GM23338 (cell line): ENCODE measurements at regions not wholly inside any gene's neighbourhood (a gene's known extent, or its start where the extent isn't known, plus 50 kb on each side); places are given as distances from the start of the nearest gene placed in this dataset.

Experiments used
- ATAC-seq: fragments of 200-7000 bp; cut with Tn5 transposase; 3 replicates; pipeline ENCODE4 v1.9.1; 2020
- DNase-seq: peaks from one replicate; pipeline ENCODE4 v3.0.0-alpha.2; 2015; ENCODE audit warnings: low spot score
- H2AFZ ChIP-seq: fragments of 200-600 bp; sonication (generic); 2 replicates; pipeline ENCODE4 v1.8.0; 2016; ENCODE audit warnings: antibody characterized with exemption, mild to moderate bottlenecking, moderate library complexity
- H3F3A ChIP-seq: fragments of 200-600 bp; sonication (generic); replicated peaks from 2 replicates; pipeline ENCODE4 v1.8.0; 2017; ENCODE audit warnings: antibody characterized with exemption, mixed run types, low read depth
- H3K27ac ChIP-seq: fragments of 200-600 bp; sonication (generic); 2 replicates; pipeline ENCODE4 v1.6.1; 2016; ENCODE audit warnings: low read depth
- H3K27me3 ChIP-seq: fragments of 200-600 bp; sonication (generic); 2 replicates; pipeline ENCODE4 v1.8.0; 2016; ENCODE audit warnings: mild to moderate bottlenecking, mixed run types, moderate library complexity; ENCODE audit not compliant: insufficient read depth
- H3K36me3 ChIP-seq: fragments of 200-600 bp; sonication (generic); 2 replicates; pipeline ENCODE4 v1.8.0; 2016; ENCODE audit warnings: mild to moderate bottlenecking; ENCODE audit not compliant: insufficient read depth
- H3K4me1 ChIP-seq: fragments of 200-600 bp; sonication (generic); 2 replicates; pipeline ENCODE4 v1.8.0; 2016; ENCODE audit warnings: mild to moderate bottlenecking, moderate library complexity; ENCODE audit not compliant: insufficient read depth
- H3K4me2 ChIP-seq: fragments of 200-600 bp; sonication (generic); 2 replicates; pipeline ENCODE4 v1.7.1; 2017; ENCODE audit warnings: mixed run types
- H3K4me3 ChIP-seq: fragments of 200-600 bp; sonication (generic); 2 replicates; pipeline ENCODE4 v1.6.1; 2016; ENCODE audit warnings: mixed run types
- H3K79me2 ChIP-seq: fragments of 200-600 bp; sonication (generic); replicated peaks from 2 replicates; pipeline ENCODE4 v1.8.0; 2017; ENCODE audit warnings: mild to moderate bottlenecking; ENCODE audit not compliant: insufficient read depth
- H3K9me2 ChIP-seq: fragments of 200-600 bp; sonication (generic); 2 replicates; pipeline ENCODE4 v1.8.0; 2017; ENCODE audit not compliant: insufficient read depth
- H4K20me1 ChIP-seq: fragments of 200-600 bp; sonication (generic); replicated peaks from 2 replicates; pipeline ENCODE4 v1.8.0; 2017; ENCODE audit warnings: mild to moderate bottlenecking; ENCODE audit not compliant: insufficient read depth
- H3K27ac Mint-ChIP-seq: 2 replicates; pipeline ENCODE4 v1.8.0; 2020; ENCODE audit warnings: inconsistent platforms, mild to moderate bottlenecking, moderate library complexity, mixed read lengths
- H3K27me3 Mint-ChIP-seq: 3 replicates; pipeline ENCODE4 v1.8.0; 2022; ENCODE audit warnings: low read depth, mild to moderate bottlenecking, moderate library complexity, mixed read lengths, inconsistent platforms; ENCODE audit not compliant: insufficient read depth, poor library complexity
- H3K36me3 Mint-ChIP-seq: 3 replicates; pipeline ENCODE4 v1.8.0; 2021; ENCODE audit warnings: low read depth, mild to moderate bottlenecking, inconsistent platforms, moderate library complexity, mixed read lengths
- H3K4me1 Mint-ChIP-seq: 3 replicates; pipeline ENCODE4 v1.8.0; 2020; ENCODE audit warnings: mild to moderate bottlenecking, inconsistent platforms, mixed read lengths
- H3K4me3 Mint-ChIP-seq: 3 replicates; pipeline ENCODE4 v1.8.0; 2021; ENCODE audit warnings: moderate library complexity, mild to moderate bottlenecking, inconsistent platforms, mixed read lengths
- H3K9me3 Mint-ChIP-seq: 3 replicates; pipeline ENCODE4 v1.8.0; 2020; ENCODE audit warnings: moderate library complexity, mild to moderate bottlenecking, inconsistent platforms, mixed read lengths
- CREB1 ChIP-seq: fragments of 250-450 bp; sonication (Bioruptor Pico); IDR thresholded peaks from 2 replicates; pipeline ENCODE4 v1.5.0; 2020; ENCODE audit warnings: low read depth, mild to moderate bottlenecking, moderate library complexity
- CTCF ChIP-seq, 2 experiments: fragments of 200-600 bp in 1 of 2; sonication (generic) in 1 of 2; conservative IDR thresholded peaks; 2 replicates each; pipeline versions ENCODE4 v1.5.1 to v1.6.1; 2016 to 2017; ENCODE audit warnings: antibody characterized with exemption in 2 of 2, low read depth in 2 of 2, mild to moderate bottlenecking in 2 of 2, moderate library complexity in 1 of 2
- ETS1 ChIP-seq: IDR thresholded peaks from 2 replicates; pipeline ENCODE4 v1.6.1; 2016; ENCODE audit warnings: antibody characterized with exemption
- EZH2 ChIP-seq: fragments of 200-600 bp; sonication (generic); IDR thresholded peaks from one replicate; pipeline ENCODE4 v1.8.0; 2017; ENCODE audit warnings: antibody characterized with exemption, mild to moderate bottlenecking, low read depth; ENCODE audit not compliant: unreplicated experiment
- EZH2phosphoT487 ChIP-seq: fragments of 200-600 bp; sonication (generic); IDR thresholded peaks from one replicate; pipeline ENCODE4 v1.8.1; 2018; ENCODE audit warnings: antibody characterized with exemption; ENCODE audit not compliant: unreplicated experiment
- JUNB ChIP-seq: IDR thresholded peaks from one replicate; pipeline ENCODE4 v1.6.1; 2016; ENCODE audit warnings: antibody characterized with exemption; ENCODE audit not compliant: unreplicated experiment
- NANOG ChIP-seq: IDR thresholded peaks from 2 replicates; pipeline ENCODE4 v1.6.1; 2016; ENCODE audit warnings: antibody characterized with exemption, borderline replicate concordance
- POLR2AphosphoS5 ChIP-seq: IDR thresholded peaks from 2 replicates; pipeline ENCODE4 v1.6.1; 2016; ENCODE audit warnings: antibody characterized with exemption, low read depth
- REST ChIP-seq: IDR thresholded peaks from one replicate; pipeline ENCODE4 v1.6.1; 2018; ENCODE audit warnings: antibody characterized with exemption; ENCODE audit not compliant: unreplicated experiment
- STAT1 ChIP-seq: IDR thresholded peaks from one replicate; pipeline ENCODE4 v1.6.1; 2016; ENCODE audit warnings: antibody characterized with exemption; ENCODE audit not compliant: unreplicated experiment
- ZNF114 ChIP-seq: fragments of 250-450 bp; sonication (Bioruptor Pico); IDR thresholded peaks from 2 replicates; pipeline ENCODE4 v1.5.0; 2020; ENCODE audit warnings: mild to moderate bottlenecking, moderate library complexity
- ZNF331 ChIP-seq: fragments of 250-450 bp; sonication (Bioruptor Pico); IDR thresholded peaks from 2 replicates; pipeline ENCODE4 v1.5.0; 2020; ENCODE audit warnings: low read depth, mild to moderate bottlenecking, moderate library complexity
- TF ChIP-seq, protein P1 (sequence below): fragments of 250-450 bp; sonication (Bioruptor Pico); IDR thresholded peaks from 2 replicates; pipeline ENCODE4 v1.5.0; 2020; ENCODE audit warnings: mild to moderate bottlenecking, moderate library complexity

DNA sequence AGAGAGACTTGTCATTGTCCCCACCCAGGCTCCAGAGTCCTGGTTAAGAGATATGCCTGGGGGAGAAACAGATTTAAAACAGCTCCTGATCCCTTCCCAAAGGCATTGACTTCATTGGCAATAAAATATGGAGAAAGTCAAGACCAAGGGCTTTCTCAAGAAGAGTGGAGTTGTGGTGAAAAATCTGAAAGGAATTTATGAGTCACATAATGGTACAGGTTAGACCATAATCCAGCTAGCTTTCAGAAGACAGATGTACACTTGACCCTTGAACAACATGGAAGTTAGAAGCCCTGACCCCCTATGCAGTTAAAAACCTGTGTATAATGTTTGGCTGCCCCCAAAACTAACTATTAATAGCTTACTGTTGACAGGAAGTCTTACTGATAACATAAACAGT, 599.1 kb upstream of the SOX11 start (continued):
- TF ChIP-seq NANOG = no peak

- no peak overlapping the region for H3K27ac ChIP-seq
- no peak overlapping the region for H2AFZ ChIP-seq
- no peak for ATAC-seq
- H3K9me2 ChIP-seq = no peaks in the 10 kb centered on the region
- Mint-ChIP-seq H3K4me3 (no peak overlapping the region), H3K9me3 (peaks cover 76% of the 10 kb centered on the region), H3K27me3 (no peaks in the 10 kb centered on the region), H3K4me1 (no peaks in the 10 kb centered on the region), H3K27ac (no peak overlapping the region), H3K36me3 (no peaks in the 10 kb centered on the region; the same call in 2 of the 3 replicates)
- no peak for TF ChIP-seq CTCF (conservative IDR thresholded peaks at IDR 0.05; ENCODE audit: low read depth in 2 of 2)
- TF ChIP-seq, protein P1, sequence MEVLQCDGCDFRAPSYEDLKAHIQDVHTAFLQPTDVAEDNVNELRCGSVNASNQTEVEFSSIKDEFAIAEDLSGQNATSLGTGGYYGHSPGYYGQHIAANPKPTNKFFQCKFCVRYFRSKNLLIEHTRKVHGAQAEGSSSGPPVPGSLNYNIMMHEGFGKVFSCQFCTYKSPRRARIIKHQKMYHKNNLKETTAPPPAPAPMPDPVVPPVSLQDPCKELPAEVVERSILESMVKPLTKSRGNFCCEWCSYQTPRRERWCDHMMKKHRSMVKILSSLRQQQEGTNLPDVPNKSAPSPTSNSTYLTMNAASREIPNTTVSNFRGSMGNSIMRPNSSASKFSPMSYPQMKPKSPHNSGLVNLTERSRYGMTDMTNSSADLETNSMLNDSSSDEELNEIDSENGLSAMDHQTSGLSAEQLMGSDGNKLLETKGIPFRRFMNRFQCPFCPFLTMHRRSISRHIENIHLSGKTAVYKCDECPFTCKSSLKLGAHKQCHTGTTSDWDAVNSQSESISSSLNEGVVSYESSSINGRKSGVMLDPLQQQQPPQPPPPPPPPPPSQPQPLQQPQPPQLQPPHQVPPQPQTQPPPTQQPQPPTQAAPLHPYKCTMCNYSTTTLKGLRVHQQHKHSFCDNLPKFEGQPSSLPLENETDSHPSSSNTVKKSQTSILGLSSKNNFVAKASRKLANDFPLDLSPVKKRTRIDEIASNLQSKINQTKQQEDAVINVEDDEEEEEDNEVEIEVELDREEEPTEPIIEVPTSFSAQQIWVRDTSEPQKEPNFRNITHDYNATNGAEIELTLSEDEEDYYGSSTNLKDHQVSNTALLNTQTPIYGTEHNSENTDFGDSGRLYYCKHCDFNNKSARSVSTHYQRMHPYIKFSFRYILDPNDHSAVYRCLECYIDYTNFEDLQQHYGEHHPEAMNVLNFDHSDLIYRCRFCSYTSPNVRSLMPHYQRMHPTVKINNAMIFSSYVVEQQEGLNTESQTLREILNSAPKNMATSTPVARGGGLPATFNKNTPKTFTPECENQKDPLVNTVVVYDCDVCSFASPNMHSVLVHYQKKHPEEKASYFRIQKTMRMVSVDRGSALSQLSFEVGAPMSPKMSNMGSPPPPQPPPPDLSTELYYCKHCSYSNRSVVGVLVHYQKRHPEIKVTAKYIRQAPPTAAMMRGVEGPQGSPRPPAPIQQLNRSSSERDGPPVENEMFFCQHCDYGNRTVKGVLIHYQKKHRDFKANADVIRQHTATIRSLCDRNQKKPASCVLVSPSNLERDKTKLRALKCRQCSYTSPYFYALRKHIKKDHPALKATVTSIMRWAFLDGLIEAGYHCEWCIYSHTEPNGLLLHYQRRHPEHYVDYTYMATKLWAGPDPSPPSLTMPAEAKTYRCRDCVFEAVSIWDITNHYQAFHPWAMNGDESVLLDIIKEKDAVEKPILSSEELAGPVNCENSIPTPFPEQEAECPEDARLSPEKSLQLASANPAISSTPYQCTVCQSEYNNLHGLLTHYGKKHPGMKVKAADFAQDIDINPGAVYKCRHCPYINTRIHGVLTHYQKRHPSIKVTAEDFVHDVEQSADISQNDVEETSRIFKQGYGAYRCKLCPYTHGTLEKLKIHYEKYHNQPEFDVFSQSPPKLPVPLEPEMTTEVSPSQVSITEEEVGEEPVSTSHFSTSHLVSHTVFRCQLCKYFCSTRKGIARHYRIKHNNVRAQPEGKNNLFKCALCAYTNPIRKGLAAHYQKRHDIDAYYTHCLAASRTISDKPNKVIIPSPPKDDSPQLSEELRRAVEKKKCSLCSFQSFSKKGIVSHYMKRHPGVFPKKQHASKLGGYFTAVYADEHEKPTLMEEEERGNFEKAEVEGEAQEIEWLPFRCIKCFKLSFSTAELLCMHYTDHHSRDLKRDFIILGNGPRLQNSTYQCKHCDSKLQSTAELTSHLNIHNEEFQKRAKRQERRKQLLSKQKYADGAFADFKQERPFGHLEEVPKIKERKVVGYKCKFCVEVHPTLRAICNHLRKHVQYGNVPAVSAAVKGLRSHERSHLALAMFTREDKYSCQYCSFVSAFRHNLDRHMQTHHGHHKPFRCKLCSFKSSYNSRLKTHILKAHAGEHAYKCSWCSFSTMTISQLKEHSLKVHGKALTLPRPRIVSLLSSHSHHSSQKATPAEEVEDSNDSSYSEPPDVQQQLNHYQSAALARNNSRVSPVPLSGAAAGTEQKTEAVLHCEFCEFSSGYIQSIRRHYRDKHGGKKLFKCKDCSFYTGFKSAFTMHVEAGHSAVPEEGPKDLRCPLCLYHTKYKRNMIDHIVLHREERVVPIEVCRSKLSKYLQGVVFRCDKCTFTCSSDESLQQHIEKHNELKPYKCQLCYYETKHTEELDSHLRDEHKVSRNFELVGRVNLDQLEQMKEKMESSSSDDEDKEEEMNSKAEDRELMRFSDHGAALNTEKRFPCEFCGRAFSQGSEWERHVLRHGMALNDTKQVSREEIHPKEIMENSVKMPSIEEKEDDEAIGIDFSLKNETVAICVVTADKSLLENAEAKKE = no peak
- TF ChIP-seq REST = no peak
- TF ChIP-seq ZNF331 (CRISPR knock-in tag) = no peak
- no peak for TF ChIP-seq ZNF114 (CRISPR knock-in tag)
- TF ChIP-seq EZH2 = no peak
- no peak for TF ChIP-seq CREB1
- no peak for TF ChIP-seq JUNB
- TF ChIP-seq POLR2AphosphoS5 = no peak
- TF ChIP-seq STAT1 = no peak
- no peak for TF ChIP-seq EZH2phosphoT487
- TF ChIP-seq ETS1 = no peak
- TF ChIP-seq NANOG = no peak
- no peak overlapping the region for H3K4me2 ChIP-seq
- H3K27me3 ChIP-seq = no peaks in the 10 kb centered on the region
- H3K4me1 ChIP-seq = no peaks in the 10 kb centered on the region
- H4K20me1 ChIP-seq = no peaks in the 10 kb centered on the region
- no peaks in the 10 kb centered on the region for H3K79me2 ChIP-seq
- no peak for DNase-seq
- H3F3A ChIP-seq = no peaks in the 10 kb centered on the region
- H3K4me3 ChIP-seq = no peak overlapping the region
- H3K36me3 ChIP-seq = no peaks in the 10 kb centered on the region
These were observed 598.7 kb upstream of the SOX11 start for GRCh38 chr2:5093518-5093917.
